ENCODE measurements at regions not wholly inside any gene's neighbourhood (a gene's known extent, or its start where the extent isn't known, plus 50 kb on each side); places are given as distances from the start of the nearest gene placed in this dataset.

GRCh38 chr5:24849210-24849609 is 204.4 kb upstream of the CDH10 start:
- no peak for DNase-seq

- DNase-seq, result no peak
Measured at GRCh38 chr5:24831989-24832388, 187.2 kb upstream of the CDH10 start.

- DNase-seq, result no peak
Measured at GRCh38 chr5:24823625-24824024, 178.8 kb upstream of the CDH10 start.

- DNase-seq, result no peak
Measured at GRCh38 chr5:24819841-24820240, 175.1 kb upstream of the CDH10 start.

GRCh38 chr5:24817966-24818365 is 173.2 kb upstream of the CDH10 start:
- no peak for DNase-seq

- no peak for DNase-seq
Measured at GRCh38 chr5:24816206-24816605, 171.4 kb upstream of the CDH10 start.

- DNase-seq, result no peak
Measured at GRCh38 chr5:24805230-24805629, 160.5 kb upstream of the CDH10 start.

GRCh38 chr5:24804221-24804681 is 159.5 kb upstream of the CDH10 start:
- DNase-seq, result no peak

GRCh38 chr5:24791326-24791725 is 146.5 kb upstream of the CDH10 start:
- DNase-seq, result no peak

- no peak for DNase-seq
Measured at GRCh38 chr5:24789611-24790351, 145.0 kb upstream of the CDH10 start.

- DNase-seq, result no peak
Measured at GRCh38 chr5:24788829-24789514, 144.2 kb upstream of the CDH10 start.

- DNase-seq, result no peak
Measured at GRCh38 chr5:24786108-24786507, 141.3 kb upstream of the CDH10 start.

GRCh38 chr5:24783596-24783995 is 138.8 kb upstream of the CDH10 start:
- DNase-seq, result no peak

GRCh38 chr5:24777392-24777791 is 132.6 kb upstream of the CDH10 start:
- DNase-seq, result no peak

- DNase-seq, result no peak
Measured at GRCh38 chr5:24773261-24773660, 128.5 kb upstream of the CDH10 start.

GRCh38 chr5:24767086-24767485 is 122.3 kb upstream of the CDH10 start:
- no peak for DNase-seq

GRCh38 chr5:24765219-24765618 is 120.4 kb upstream of the CDH10 start:
- DNase-seq, result no peak

- DNase-seq, result no peak
Measured at GRCh38 chr5:24750355-24750754, 105.6 kb upstream of the CDH10 start.

- DNase-seq, result no peak
Measured at GRCh38 chr5:24749701-24750100, 104.9 kb upstream of the CDH10 start.

GRCh38 chr5:24747327-24747726 is 102.5 kb upstream of the CDH10 start:
- no peak for DNase-seq

- DNase-seq, result no peak
Measured at GRCh38 chr5:24742334-24742733, 97.6 kb upstream of the CDH10 start.

GRCh38 chr5:24737163-24737562 is 92.4 kb upstream of the CDH10 start:
- DNase-seq, result no peak

- no peak for DNase-seq
Measured at GRCh38 chr5:24735284-24735683, 90.5 kb upstream of the CDH10 start.

- DNase-seq, result no peak
Measured at GRCh38 chr5:24732184-24732583, 87.4 kb upstream of the CDH10 start.

Data from muscle of arm (tissue), 1 donor.